ENCODE measurements at regions not wholly inside any gene's neighbourhood (a gene's known extent, or its start where the extent isn't known, plus 50 kb on each side); places are given as distances from the start of the nearest gene placed in this dataset.
A peak's percentile ranks its signal among the peaks of the same experiment; 100 is the strongest.

DNA sequence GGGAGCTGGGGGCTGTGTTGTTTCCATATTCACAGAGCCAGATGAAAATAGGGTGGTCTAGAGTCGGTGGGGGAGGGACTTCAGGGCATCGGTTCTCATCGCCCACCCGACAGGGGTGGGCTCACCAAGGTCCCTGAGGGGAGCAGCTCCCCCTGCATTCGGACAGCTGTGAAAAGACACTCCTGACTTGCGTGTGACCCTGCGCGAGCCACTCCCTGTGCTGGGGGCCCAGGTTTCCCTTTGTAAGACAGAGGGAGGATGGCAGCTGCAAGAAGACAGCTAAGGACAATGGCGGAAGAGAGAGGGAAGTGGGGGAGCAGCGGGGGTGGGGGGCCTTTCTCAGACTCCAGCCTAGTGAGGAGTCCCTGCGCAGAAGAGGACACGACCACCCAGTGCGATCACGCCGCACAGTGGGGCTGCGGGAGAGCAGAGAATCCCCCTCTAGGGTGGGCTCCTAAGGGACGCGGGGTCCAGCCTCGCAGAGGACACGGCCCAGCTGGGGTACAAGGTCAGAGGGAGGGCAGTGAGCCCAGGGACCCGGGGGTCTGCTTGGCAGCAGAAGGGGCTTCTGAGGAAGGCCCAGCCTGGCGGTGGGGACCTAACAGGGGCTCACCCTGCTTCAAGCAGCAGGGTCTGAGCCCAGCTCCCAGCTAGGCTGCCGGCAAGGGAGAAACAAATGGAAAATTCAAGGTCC lies 326.9 kb upstream of the DIO3 start:
- no peak for DNase-seq (ENCODE audit: extremely low read depth, low read depth)
- no peak overlapping the region for H3K4me3 ChIP-seq (replicated peaks; ENCODE audit: low read depth, low read length)
- no peak for TF ChIP-seq CTCF (IDR thresholded peaks at IDR 0.05; ENCODE audit: low read depth, low read length, missing control alignments)

GRCh38 chr14:101234999-101235334 lies 326.3 kb upstream of the DIO3 start:
- no peak for TF ChIP-seq CTCF (IDR thresholded peaks at IDR 0.05; ENCODE audit: low read depth, low read length, missing control alignments)
- no peak overlapping the region for H3K4me3 ChIP-seq (replicated peaks; ENCODE audit: low read depth, low read length)
- DNase-seq (ENCODE audit: extremely low read depth, low read depth), result no peak

- TF ChIP-seq CTCF (IDR thresholded peaks at IDR 0.05; ENCODE audit: low read depth, low read length, missing control alignments), result peak; percentile 73
- no peak for DNase-seq (ENCODE audit: extremely low read depth, low read depth)
- H3K4me3 ChIP-seq (replicated peaks; ENCODE audit: low read depth, low read length), result no peak overlapping the region
Measured at GRCh38 chr14:101235335-101236103, 325.8 kb upstream of the DIO3 start.

DNA sequence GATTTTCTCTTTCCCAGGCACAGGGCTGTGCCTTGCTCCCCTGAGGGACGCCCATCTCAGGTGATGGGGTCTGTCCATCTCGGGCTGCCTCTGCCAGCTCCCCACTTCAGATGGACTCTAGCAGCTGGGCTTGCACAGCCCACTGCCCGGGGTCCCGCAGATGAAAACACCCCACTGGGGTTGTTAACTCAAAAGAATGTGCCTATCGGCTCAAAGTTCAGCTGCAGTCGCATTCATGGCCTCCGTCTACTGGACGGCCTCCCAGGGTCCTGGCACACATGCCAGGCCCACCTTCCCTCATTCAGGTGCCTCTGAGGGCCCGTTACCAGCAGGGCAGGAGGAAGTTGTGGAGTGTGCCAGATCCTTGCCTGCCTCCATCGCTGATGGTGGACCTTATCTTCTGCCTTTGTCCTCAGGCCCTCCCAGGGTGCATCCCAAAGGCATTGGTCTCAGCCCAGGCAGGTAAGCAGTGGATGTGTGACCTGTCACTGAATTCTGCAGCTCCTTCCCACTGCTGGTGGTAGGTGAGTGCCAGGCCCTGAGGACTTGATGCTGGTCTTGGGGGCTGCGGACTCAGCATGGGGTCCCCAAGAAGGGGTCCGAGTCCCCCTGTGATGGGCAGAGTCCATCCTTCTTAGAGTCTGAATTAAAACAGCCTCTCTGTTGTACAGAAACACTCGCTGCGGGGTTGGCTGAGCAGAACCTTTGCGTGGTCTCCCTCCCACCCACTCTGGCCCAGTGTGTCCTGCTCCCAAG lies 324.6 kb upstream of the DIO3 start:
- TF ChIP-seq CTCF (IDR thresholded peaks at IDR 0.05; ENCODE audit: low read depth, low read length, missing control alignments), result no peak
- no peak for DNase-seq (ENCODE audit: extremely low read depth, low read depth)
- no peak overlapping the region for H3K4me3 ChIP-seq (replicated peaks; ENCODE audit: low read depth, low read length)

DNA sequence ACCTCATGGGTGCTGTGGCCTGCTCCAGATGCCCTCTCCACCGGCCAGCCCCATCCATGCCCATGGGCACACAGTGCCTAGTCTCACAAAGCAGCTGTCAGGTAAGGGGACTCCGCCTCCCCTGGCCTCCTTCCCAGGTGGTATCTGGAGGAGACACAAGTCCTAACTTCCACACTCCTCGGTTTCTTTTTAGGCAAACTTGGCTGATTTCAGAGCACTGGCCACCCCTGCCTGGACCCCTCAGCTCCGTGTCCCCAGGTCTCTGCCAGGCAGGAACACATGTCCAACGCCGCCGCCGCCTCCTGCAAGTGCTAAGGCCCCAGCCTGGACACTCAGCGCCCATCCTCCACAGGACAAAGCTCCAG lies 324.1 kb upstream of the DIO3 start:
- no peak for DNase-seq (ENCODE audit: extremely low read depth, low read depth)
- no peak for TF ChIP-seq CTCF (IDR thresholded peaks at IDR 0.05; ENCODE audit: low read depth, low read length, missing control alignments)
- H3K4me3 ChIP-seq (replicated peaks; ENCODE audit: low read depth, low read length), result no peak overlapping the region

- no peak for TF ChIP-seq CTCF (IDR thresholded peaks at IDR 0.05; ENCODE audit: low read depth, low read length, missing control alignments)
- no peak overlapping the region for H3K4me3 ChIP-seq (replicated peaks; ENCODE audit: low read depth, low read length)
- DNase-seq (ENCODE audit: extremely low read depth, low read depth), result no peak
Measured at GRCh38 chr14:101239065-101239464, 322.2 kb upstream of the DIO3 start.

Data from HFF-Myc (cell line).